Right ventricle myocardium superior (tissue), 1 donor: ENCODE measurements at regions not wholly inside any gene's neighbourhood (a gene's known extent, or its start where the extent isn't known, plus 50 kb on each side); places are given as distances from the start of the nearest gene placed in this dataset.

ENCODE experiments used
- ATAC-seq: fragments of 200-7000 bp; cut with Tn5 transposase; one replicate; pipeline ENCODE4 v1.9.1; 2020; ENCODE audit warnings: mild to moderate bottlenecking; ENCODE audit not compliant: poor library complexity
- DNase-seq: peaks from one replicate; pipeline ENCODE4 v3.0.0-alpha.2; 2020
- intact Hi-C: fragments of 100-400 bp; cut with DNase I; formaldehyde crosslinking; loops from one replicate; pipeline ENCODE4 v1.11.2; 2022
- donor health status: DM: no; HTN: yes; CAD: no; lungs with severe emphysema.

DNA sequence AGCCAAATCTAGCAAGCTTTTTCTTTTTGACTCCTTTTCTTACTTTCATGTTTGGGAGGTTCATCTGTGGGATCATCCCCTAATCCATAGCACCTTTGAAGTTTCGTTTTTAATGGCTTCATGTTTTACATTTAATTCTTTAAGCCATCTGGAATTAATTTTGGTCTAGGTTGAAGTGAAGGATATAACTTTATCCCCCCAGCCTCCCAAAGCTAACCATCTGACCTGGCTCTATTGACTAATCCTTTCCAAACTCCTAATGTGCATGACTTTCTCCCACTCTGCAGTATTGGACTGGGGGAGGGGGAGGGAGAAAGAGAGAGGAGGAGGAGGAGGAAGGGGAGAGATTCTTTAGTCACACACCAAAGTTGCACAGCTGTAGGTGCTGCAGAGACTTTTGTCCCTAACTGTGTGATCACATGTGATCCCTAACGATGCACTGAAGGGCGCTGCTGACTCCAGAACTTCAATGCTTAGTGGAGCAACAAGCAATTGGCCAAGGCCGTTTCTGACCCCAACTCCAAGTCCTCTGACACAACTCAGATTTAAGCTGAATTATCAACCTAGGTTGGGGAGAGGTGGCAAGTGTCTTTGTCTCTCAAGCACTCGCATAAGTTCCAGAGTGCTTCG is 191.6 kb downstream of the HUNK start:
- DNase-seq (no peak), ATAC-seq (no peak)
- intact Hi-C loops: no loop called here

DNA sequence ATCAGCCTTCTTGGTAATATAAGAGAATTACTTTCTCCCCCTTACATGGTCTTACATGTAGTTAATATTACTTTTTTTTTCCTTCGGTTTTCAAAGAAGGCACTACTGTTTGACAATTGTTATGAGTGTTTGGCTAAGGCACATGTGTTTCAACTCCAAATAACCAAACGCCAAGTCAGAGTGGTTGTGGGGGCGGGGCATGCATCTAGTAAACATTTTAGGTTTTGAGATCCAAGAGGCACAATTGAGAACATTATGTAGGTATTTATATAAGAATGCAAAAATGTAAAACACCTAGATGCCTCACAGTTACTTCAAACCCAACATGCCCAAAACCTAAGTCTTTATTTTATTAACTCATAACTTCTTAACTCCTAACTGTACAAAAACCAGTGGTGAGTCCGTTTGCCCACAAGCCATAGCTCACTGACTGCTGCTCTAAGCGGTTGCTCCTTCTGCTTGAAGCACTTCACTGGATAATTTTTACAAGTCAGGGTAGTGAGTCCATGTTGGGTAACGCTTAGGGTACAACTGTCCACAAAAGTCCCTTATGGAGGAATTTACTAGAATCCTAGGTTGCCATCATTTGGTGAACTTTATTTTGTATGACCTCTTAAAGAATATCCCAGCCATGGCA is 189.9 kb downstream of the HUNK start:
- ATAC-seq (no peak), DNase-seq (no peak)
- intact Hi-C loops: no loop called here

DNA sequence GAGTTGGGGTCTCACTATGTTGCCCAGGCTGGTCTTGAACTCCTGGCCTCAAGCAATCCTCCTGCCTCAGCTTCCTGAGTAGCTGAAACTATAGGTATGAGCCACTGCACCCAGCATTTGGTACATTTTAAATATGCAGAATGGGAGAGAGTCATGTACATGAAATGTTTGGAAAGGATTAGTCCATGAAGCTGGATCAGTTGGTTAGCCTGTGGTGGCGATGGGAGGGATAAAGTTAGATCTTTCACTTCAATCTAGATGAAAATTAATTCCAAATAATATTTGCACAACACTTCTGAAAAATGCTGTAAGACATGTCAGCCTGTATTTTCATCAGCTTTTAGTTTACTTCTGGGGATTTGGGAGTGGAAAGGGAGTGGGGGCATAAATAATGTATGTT is 188.9 kb downstream of the HUNK start:
- ATAC-seq (no peak), DNase-seq (no peak)
- intact Hi-C loops: no loop called here

DNA sequence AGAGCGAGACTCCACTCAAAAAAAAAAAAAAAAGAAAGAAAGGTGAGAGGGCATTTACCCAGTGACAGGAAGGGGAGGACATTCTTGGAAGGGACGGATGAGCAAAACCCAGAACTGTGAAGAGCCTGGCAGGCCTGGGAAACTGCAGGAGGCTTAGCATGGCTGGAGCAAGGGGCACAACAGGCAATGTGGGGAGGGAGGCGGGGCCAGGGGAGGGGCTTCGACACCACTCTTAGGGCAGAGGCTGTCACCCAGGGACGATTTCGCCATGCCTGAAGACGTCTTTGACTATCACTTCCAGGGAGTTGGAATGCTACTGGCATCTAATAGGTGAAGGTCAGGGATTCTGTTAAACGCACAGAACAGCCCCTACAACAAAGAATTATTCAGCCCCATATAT is 184.0 kb downstream of the HUNK start:
- no peak for ATAC-seq
- no peak for DNase-seq
- intact Hi-C loops: no loop called here

DNA sequence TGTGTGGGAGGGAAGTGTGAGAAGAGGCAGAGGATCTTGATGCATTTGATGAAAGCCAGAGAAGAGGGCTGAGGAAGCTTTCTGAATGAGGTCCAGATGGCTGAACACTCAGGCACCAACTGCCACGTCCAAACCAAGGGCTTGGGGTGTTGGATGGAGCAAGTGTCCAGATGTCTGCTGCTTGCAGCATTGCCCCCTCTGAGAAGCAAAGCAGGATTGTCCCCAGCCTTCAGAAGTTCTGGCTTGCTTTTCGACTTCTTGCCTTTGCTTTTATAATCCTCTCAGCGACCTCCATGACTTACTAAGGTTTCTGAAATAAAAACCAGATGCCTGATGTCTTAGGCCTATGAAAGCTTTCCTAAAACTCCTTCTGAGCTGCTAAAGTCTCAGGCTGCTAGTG is 182.5 kb downstream of the HUNK start:
- DNase-seq: no peak
- no peak for ATAC-seq
- intact Hi-C loops: no loop called here
